ENCODE measurements at regions not wholly inside any gene's neighbourhood (a gene's known extent, or its start where the extent isn't known, plus 50 kb on each side); places are given as distances from the start of the nearest gene placed in this dataset.

DNA sequence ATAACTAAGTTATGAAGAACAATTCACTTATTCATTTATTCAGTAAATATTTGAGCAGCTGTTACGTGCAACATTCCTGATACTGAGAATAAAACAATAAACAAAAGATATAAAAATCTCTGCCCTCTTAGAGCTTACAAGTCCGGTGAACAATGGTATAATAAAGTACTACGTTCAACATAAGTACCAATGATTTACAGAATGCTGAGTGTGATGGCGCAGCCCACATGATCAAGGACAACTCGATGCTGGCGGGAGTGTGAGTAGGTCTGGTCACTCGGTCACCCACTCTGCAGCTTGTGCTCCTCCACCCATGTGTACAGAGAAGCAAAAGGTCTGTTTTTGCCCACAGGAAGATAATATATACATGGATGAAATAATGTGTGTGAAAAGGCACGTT lies 254.3 kb downstream of the BCL11A start:
- no peak for TF ChIP-seq CTCF (IDR thresholded peaks at IDR 0.05)
- no peak for TF ChIP-seq EZH2 (IDR thresholded peaks at IDR 0.05; ENCODE audit: borderline replicate concordance, insufficient read depth, low read depth, low read length, poor library complexity, severe bottlenecking)
